OCI-LY1 (cell line): ENCODE measurements at regions not wholly inside any gene's neighbourhood (a gene's known extent, or its start where the extent isn't known, plus 50 kb on each side); places are given as distances from the start of the nearest gene placed in this dataset.

ENCODE experiments used
- CTCF ChIP-seq: fragments of 200-600 bp; sonication (generic), shearing (Covaris generic); IDR thresholded peaks from 2 replicates; pipeline ENCODE4 v1.5.1; 2017; ENCODE audit warnings: mild to moderate bottlenecking, antibody characterized with exemption, low read length, moderate library complexity, mixed read lengths
- EZH2 ChIP-seq: fragments of 200-600 bp; sonication (generic), shearing (Covaris generic); IDR thresholded peaks from 2 replicates; pipeline ENCODE4 v1.8.0; 2017; ENCODE audit warnings: borderline replicate concordance, mixed run types, mild to moderate bottlenecking, antibody characterized with exemption, low read length, moderate library complexity, mixed read lengths

GRCh38 chr4:111905511-111905910 is 239.7 kb upstream of the FAM241A start:
- no peak for TF ChIP-seq CTCF
- no peak for TF ChIP-seq EZH2
